WI38 (cell line): ENCODE measurements at regions not wholly inside any gene's neighbourhood (a gene's known extent, or its start where the extent isn't known, plus 50 kb on each side); places are given as distances from the start of the nearest gene placed in this dataset.

Experiments used
- H3K4me3 ChIP-seq: 2 replicates; pipeline ENCODE4 v1.5.1; 2011; ENCODE audit warnings: low read depth, mild to moderate bottlenecking, control low read depth, low read length
- TF ChIP-seq, protein P1 (sequence below): IDR thresholded peaks from 2 replicates; pipeline ENCODE4 v1.5.1; 2012; ENCODE audit warnings: low read depth, mild to moderate bottlenecking, control low read depth, low read length

GRCh38 chr3:99524559-99524958, 113.8 kb upstream of the COL8A1 start:
- TF ChIP-seq, protein P1, sequence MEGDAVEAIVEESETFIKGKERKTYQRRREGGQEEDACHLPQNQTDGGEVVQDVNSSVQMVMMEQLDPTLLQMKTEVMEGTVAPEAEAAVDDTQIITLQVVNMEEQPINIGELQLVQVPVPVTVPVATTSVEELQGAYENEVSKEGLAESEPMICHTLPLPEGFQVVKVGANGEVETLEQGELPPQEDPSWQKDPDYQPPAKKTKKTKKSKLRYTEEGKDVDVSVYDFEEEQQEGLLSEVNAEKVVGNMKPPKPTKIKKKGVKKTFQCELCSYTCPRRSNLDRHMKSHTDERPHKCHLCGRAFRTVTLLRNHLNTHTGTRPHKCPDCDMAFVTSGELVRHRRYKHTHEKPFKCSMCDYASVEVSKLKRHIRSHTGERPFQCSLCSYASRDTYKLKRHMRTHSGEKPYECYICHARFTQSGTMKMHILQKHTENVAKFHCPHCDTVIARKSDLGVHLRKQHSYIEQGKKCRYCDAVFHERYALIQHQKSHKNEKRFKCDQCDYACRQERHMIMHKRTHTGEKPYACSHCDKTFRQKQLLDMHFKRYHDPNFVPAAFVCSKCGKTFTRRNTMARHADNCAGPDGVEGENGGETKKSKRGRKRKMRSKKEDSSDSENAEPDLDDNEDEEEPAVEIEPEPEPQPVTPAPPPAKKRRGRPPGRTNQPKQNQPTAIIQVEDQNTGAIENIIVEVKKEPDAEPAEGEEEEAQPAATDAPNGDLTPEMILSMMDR: no peak
- H3K4me3 ChIP-seq: no peak overlapping the region

DNA sequence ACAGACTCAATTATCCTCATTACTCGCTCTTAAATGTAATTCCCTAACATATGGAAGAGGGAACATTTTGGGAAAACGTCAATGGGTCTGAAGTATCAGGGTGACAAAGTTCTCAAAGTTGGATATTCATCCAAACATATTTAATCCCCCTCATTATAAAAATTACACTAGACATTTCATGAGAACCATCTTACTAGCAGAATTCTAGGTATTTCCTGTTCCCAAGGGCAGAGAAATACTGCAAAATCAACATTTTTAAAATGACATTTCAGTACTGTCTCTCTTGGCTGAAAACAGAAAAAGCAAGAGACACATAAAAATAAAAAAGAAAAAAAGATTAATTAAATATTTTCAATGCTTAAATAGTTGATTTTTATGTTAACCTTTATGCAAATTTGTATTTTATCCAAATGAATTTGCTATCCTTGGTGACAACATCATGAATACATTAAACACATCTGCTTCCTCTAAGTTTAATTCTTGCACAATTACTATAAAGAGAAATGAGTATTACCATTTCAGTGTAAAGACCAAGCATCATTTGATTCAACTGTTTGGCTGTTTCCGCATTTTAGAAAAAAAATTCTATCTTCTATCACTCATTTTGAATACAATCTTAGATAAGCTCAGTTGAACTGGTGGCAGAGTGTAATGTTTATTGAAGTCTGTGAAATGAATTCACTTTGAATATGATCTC, 114.8 kb upstream of the COL8A1 start:
- TF ChIP-seq, protein P1: no peak
- no peak overlapping the region for H3K4me3 ChIP-seq

- H3K4me3 ChIP-seq: no peak overlapping the region
- TF ChIP-seq, protein P1: no peak
Observed at GRCh38 chr3:99522147-99522546, 116.2 kb upstream of the COL8A1 start.

DNA sequence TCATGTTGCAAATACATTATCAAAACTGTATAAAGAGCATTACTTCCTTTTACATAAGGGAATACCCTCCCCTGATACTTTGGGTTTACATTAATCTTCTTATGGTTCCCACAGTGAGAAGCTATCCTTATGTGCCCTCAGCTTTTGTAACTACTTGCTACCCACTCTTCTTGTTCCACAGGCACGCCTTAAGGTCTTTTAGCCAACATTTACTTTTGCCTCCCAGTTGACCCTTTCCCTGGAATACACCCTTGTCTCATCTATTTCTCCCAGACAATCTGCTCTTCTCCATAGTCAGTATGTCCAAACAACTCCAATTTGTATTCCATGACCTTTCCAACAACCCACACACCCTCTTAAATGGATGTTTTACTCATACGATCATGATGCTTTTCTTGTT, 116.8 kb upstream of the COL8A1 start:
- TF ChIP-seq, protein P1: no peak
- no peak overlapping the region for H3K4me3 ChIP-seq

DNA sequence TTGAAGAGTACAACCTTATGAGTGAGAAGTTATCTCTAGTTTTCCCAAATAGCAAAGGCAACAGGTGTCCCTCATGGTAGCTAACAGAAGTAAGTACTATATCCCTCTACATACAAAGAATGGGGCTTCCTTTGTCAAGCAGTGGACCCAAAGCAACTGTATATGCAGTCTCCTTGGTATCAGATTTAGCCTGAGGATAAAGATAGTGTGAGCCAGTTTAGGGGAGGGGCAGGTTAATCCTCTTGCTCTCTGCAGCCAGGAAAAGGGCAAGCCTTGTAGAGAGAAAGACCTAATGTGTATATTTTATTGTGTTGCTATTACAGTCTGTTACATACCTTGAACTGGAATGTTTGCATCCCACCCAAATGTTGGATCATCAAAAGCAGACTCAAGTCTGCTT, 117.9 kb upstream of the COL8A1 start:
- TF ChIP-seq, protein P1: no peak
- H3K4me3 ChIP-seq: no peak overlapping the region

- TF ChIP-seq, protein P1: no peak
- no peak overlapping the region for H3K4me3 ChIP-seq
Observed at GRCh38 chr3:99516936-99517335, 121.5 kb upstream of the COL8A1 start.

- H3K4me3 ChIP-seq: no peak overlapping the region
- TF ChIP-seq, protein P1: no peak
Observed at GRCh38 chr3:99515891-99516290, 122.5 kb upstream of the COL8A1 start.
